Loucy (cell line): ENCODE measurements at regions not wholly inside any gene's neighbourhood (a gene's known extent, or its start where the extent isn't known, plus 50 kb on each side); places are given as distances from the start of the nearest gene placed in this dataset.

Experiments used
- EZH2phosphoT487 ChIP-seq: fragments of 200-600 bp; IDR thresholded peaks from 2 replicates; pipeline ENCODE4 v1.6.1; 2018; ENCODE audit warnings: antibody characterized with exemption, mild to moderate bottlenecking, moderate library complexity, borderline replicate concordance
- TF ChIP-seq, protein P1 (sequence below): fragments of 200-600 bp; sonication (generic); conservative IDR thresholded peaks from 2 replicates; pipeline ENCODE4 v1.5.1; 2014; ENCODE audit warnings: mild to moderate bottlenecking, antibody characterized with exemption, low read length

DNA sequence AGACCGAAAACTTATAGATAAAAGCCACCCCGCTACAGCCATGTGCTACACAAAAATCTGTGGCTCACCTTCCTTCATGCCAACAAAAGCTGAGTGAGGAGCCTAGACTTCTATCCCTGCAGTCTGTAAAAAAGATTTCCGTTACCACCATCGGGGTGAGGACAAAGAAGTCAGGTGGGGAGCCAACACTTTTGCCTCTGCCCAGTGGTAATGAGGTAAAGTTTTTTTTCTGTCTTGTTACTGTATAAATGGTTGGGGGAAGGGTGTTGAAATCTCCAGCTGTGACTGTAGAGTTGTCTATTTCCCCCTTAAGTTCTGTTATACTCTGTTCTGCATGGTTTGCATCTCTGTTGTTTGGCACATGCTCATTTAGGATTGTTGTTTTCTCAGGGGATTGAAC lies 707.8 kb downstream of the FLRT2 start:
- TF ChIP-seq, protein P1, sequence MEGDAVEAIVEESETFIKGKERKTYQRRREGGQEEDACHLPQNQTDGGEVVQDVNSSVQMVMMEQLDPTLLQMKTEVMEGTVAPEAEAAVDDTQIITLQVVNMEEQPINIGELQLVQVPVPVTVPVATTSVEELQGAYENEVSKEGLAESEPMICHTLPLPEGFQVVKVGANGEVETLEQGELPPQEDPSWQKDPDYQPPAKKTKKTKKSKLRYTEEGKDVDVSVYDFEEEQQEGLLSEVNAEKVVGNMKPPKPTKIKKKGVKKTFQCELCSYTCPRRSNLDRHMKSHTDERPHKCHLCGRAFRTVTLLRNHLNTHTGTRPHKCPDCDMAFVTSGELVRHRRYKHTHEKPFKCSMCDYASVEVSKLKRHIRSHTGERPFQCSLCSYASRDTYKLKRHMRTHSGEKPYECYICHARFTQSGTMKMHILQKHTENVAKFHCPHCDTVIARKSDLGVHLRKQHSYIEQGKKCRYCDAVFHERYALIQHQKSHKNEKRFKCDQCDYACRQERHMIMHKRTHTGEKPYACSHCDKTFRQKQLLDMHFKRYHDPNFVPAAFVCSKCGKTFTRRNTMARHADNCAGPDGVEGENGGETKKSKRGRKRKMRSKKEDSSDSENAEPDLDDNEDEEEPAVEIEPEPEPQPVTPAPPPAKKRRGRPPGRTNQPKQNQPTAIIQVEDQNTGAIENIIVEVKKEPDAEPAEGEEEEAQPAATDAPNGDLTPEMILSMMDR: no peak
- TF ChIP-seq EZH2phosphoT487: no peak
